IPS-15b (cell line): ENCODE measurements at regions not wholly inside any gene's neighbourhood (a gene's known extent, or its start where the extent isn't known, plus 50 kb on each side); places are given as distances from the start of the nearest gene placed in this dataset.
"Not testable (repeated sequence)": the region's sequence is repeated elsewhere in the genome, so short reads cannot be mapped to it uniquely, and the experiment has no call there.

Source experiments
- H3K27me3 ChIP-seq: one replicate; pipeline ENCODE4 v1.6.1; 2013; ENCODE audit warnings: low read length; ENCODE audit not compliant: control insufficient read depth, insufficient read depth
- H3K36me3 ChIP-seq: one replicate; pipeline ENCODE4 v1.6.1; 2013; ENCODE audit warnings: low read length; ENCODE audit not compliant: control insufficient read depth, insufficient read depth
- H3K4me1 ChIP-seq: one replicate; pipeline ENCODE4 v1.6.1; 2013; ENCODE audit warnings: mild to moderate bottlenecking, low read length; ENCODE audit not compliant: control insufficient read depth, insufficient read depth
- H3K4me3 ChIP-seq: one replicate; pipeline ENCODE4 v1.5.1; 2013; ENCODE audit warnings: low read depth, low read length
- H3K9ac ChIP-seq: one replicate; pipeline ENCODE4 v1.6.1; 2013; ENCODE audit warnings: low read depth, mild to moderate bottlenecking, low read length
- H3K9me3 ChIP-seq: one replicate; pipeline ENCODE4 v1.6.1; 2013; ENCODE audit warnings: mild to moderate bottlenecking, low read length; ENCODE audit not compliant: control insufficient read depth, insufficient read depth

- no peaks in the 10 kb centered on the region for H3K27me3 ChIP-seq
- no peaks in the 10 kb centered on the region for H3K9me3 ChIP-seq
Measured at GRCh38 chr14:41280745-41281144, 325.9 kb upstream of the LRFN5 start.

GRCh38 chr14:41277450-41277849 lies 329.2 kb upstream of the LRFN5 start:
- Histone ChIP-seq H3K4me3 (no peak overlapping the region), H3K36me3 (no peaks in the 10 kb centered on the region), H3K27me3 (no peaks in the 10 kb centered on the region), H3K9ac (no peak overlapping the region), H3K4me1 (no peaks in the 10 kb centered on the region), H3K9me3 (no peaks in the 10 kb centered on the region)

More at GRCh38 chr14:41280745-41281144, 325.9 kb upstream of the LRFN5 start:
- H3K4me3 ChIP-seq, result no peak overlapping the region
- H3K4me1 ChIP-seq, result no peaks in the 10 kb centered on the region
- no peaks in the 10 kb centered on the region for H3K36me3 ChIP-seq
- no peak overlapping the region for H3K9ac ChIP-seq

GRCh38 chr14:41257476-41257875 lies 349.2 kb upstream of the LRFN5 start:
- Histone ChIP-seq H3K9me3 (peaks cover 5% of the 10 kb centered on the region), H3K9ac (no peak overlapping the region), H3K4me1 (no peaks in the 10 kb centered on the region), H3K4me3 (no peak overlapping the region), H3K27me3 (no peaks in the 10 kb centered on the region), H3K36me3 (no peaks in the 10 kb centered on the region)

- Histone ChIP-seq H3K4me1 (no peaks in the 10 kb centered on the region), H3K4me3 (no peak overlapping the region), H3K36me3 (no peaks in the 10 kb centered on the region), H3K9me3 (no peaks in the 10 kb centered on the region), H3K9ac (no peak overlapping the region), H3K27me3 (no peaks in the 10 kb centered on the region)
Measured at GRCh38 chr14:41235466-41235865, 371.2 kb upstream of the LRFN5 start.

GRCh38 chr14:41230683-41231082 lies 376.0 kb upstream of the LRFN5 start:
- Histone ChIP-seq H3K27me3 (no peaks in the 10 kb centered on the region), H3K9ac (no peak overlapping the region), H3K4me1 (no peaks in the 10 kb centered on the region), H3K4me3 (no peak overlapping the region), H3K36me3 (no peaks in the 10 kb centered on the region), H3K9me3 (no peaks in the 10 kb centered on the region)

- H3K9ac ChIP-seq, result no peak overlapping the region
- no peaks in the 10 kb centered on the region for H3K36me3 ChIP-seq
- no peaks in the 10 kb centered on the region for H3K9me3 ChIP-seq
- no peaks in the 10 kb centered on the region for H3K27me3 ChIP-seq
- no peak overlapping the region for H3K4me3 ChIP-seq
- no peaks in the 10 kb centered on the region for H3K4me1 ChIP-seq
Measured at GRCh38 chr14:41229824-41230223, 376.9 kb upstream of the LRFN5 start.

- no peak overlapping the region for H3K9ac ChIP-seq
- H3K27me3 ChIP-seq, result no peaks in the 10 kb centered on the region
- no peaks in the 10 kb centered on the region for H3K4me1 ChIP-seq
- no peak overlapping the region for H3K4me3 ChIP-seq
- no peaks in the 10 kb centered on the region for H3K9me3 ChIP-seq
- H3K36me3 ChIP-seq, result no peaks in the 10 kb centered on the region
Measured at GRCh38 chr14:41225433-41225832, 381.2 kb upstream of the LRFN5 start.

GRCh38 chr14:41222581-41222980 lies 384.1 kb upstream of the LRFN5 start:
- H3K9me3 ChIP-seq, result no peaks in the 10 kb centered on the region
- H3K9ac ChIP-seq, result no peak overlapping the region
- no peaks in the 10 kb centered on the region for H3K27me3 ChIP-seq
- no peaks in the 10 kb centered on the region for H3K36me3 ChIP-seq
- no peak overlapping the region for H3K4me3 ChIP-seq
- H3K4me1 ChIP-seq, result no peaks in the 10 kb centered on the region

GRCh38 chr14:41214978-41215377 lies 391.7 kb upstream of the LRFN5 start:
- H3K9ac ChIP-seq, H3K27me3 ChIP-seq, H3K4me1 ChIP-seq, H3K9me3 ChIP-seq, H3K4me3 ChIP-seq, H3K36me3 ChIP-seq: not testable (repeated sequence)

- peaks cover 49% of the 10 kb centered on the region for H3K27me3 ChIP-seq
- no peak overlapping the region for H3K4me3 ChIP-seq
- no peaks in the 10 kb centered on the region for H3K36me3 ChIP-seq
- no peaks in the 10 kb centered on the region for H3K9me3 ChIP-seq
- H3K9ac ChIP-seq, result no peak overlapping the region
- H3K4me1 ChIP-seq, result peaks cover 7% of the 10 kb centered on the region
Measured at GRCh38 chr14:41201696-41202095, 405.0 kb upstream of the LRFN5 start.

GRCh38 chr14:41187868-41188267 lies 418.8 kb upstream of the LRFN5 start:
- Histone ChIP-seq H3K27me3 (no peaks in the 10 kb centered on the region), H3K9me3 (no peaks in the 10 kb centered on the region), H3K4me3 (no peak overlapping the region), H3K36me3 (no peaks in the 10 kb centered on the region), H3K9ac (no peak overlapping the region), H3K4me1 (no peaks in the 10 kb centered on the region)

GRCh38 chr14:41171045-41171444 lies 435.6 kb upstream of the LRFN5 start:
- no peaks in the 10 kb centered on the region for H3K27me3 ChIP-seq
- H3K9ac ChIP-seq, result no peak overlapping the region
- H3K9me3 ChIP-seq, result no peaks in the 10 kb centered on the region
- H3K36me3 ChIP-seq, result no peaks in the 10 kb centered on the region
- H3K4me3 ChIP-seq, result no peak overlapping the region
- no peaks in the 10 kb centered on the region for H3K4me1 ChIP-seq

- Histone ChIP-seq H3K4me3 (no peak overlapping the region), H3K9me3 (no peaks in the 10 kb centered on the region), H3K27me3 (no peaks in the 10 kb centered on the region), H3K4me1 (no peaks in the 10 kb centered on the region), H3K36me3 (no peaks in the 10 kb centered on the region), H3K9ac (no peak overlapping the region)
Measured at GRCh38 chr14:41167040-41167439, 439.6 kb upstream of the LRFN5 start.
